HEK293 (cell line): ENCODE measurements at regions not wholly inside any gene's neighbourhood (a gene's known extent, or its start where the extent isn't known, plus 50 kb on each side); places are given as distances from the start of the nearest gene placed in this dataset.

ENCODE experiments used
- CTCF ChIA-PET: fragments of 350-600 bp; formaldehyde crosslinking; extraction: SDS; loops from one replicate; lab custom pipeline; 2021; ENCODE audit warnings: antibody characterized with exemption; lab: Yijun Ruan, JAX
- POLR2A ChIA-PET: fragments of 300-600 bp; formaldehyde crosslinking; extraction: SDS; loops from one replicate; lab custom pipeline; 2020; ENCODE audit warnings: antibody characterized with exemption, inconsistent platforms; lab: Yijun Ruan, JAX
- H3K27ac ChIP-seq: fragments of 200-500 bp; sonication (Bioruptor generic); 2 replicates; pipeline ENCODE4 v1.5.1; 2014; ENCODE audit warnings: low read depth, low read length, control low read depth, inconsistent platforms; ENCODE audit errors: extremely low read depth
- H3K36me3 ChIP-seq, 2 experiments: fragments of 200-500 bp in 1 of 2; sonication (Bioruptor generic) in 1 of 2; 1 replicate in 1 of 2; 2 replicates in 1 of 2; pipeline ENCODE4 v1.5.1; 2014 to 2017; ENCODE audit warnings: inconsistent platforms in 2 of 2, low read length in 2 of 2; ENCODE audit not compliant: control insufficient read depth in 2 of 2, insufficient read depth in 1 of 2
- H3K4me1 ChIP-seq: fragments of 200-500 bp; sonication (Bioruptor generic); 2 replicates; pipeline ENCODE4 v1.5.1; 2014; ENCODE audit warnings: mild to moderate bottlenecking, low read length, inconsistent platforms; ENCODE audit not compliant: control insufficient read depth, insufficient read depth
- H3K4me3 ChIP-seq: 2 replicates; pipeline ENCODE4 v1.5.1; 2011; ENCODE audit warnings: low read depth, mild to moderate bottlenecking, control low read depth, low read length, moderate library complexity
- H3K9me3 ChIP-seq: fragments of 200-500 bp; sonication (Bioruptor generic); 2 replicates; pipeline ENCODE4 v1.5.1; 2014; ENCODE audit warnings: low read depth, low read length, inconsistent platforms; ENCODE audit not compliant: control insufficient read depth, insufficient read depth
- BCL6B ChIP-seq: fragments of 450-650 bp; formaldehyde crosslinking; IDR thresholded peaks from 2 replicates; pipeline ENCODE4 v1.5.1; 2017; ENCODE audit warnings: missing biosample characterization, missing genetic modification characterization
- EGR2 ChIP-seq: fragments of 450-650 bp; formaldehyde crosslinking; IDR thresholded peaks from 2 replicates; pipeline ENCODE4 v1.5.1; 2016; ENCODE audit warnings: low read depth, missing biosample characterization, missing genetic modification characterization
- FEZF1 ChIP-seq: fragments of 450-650 bp; formaldehyde crosslinking; IDR thresholded peaks from 2 replicates; pipeline ENCODE4 v1.5.1; 2016; ENCODE audit warnings: missing biosample characterization, missing genetic modification characterization
- HOXA7 ChIP-seq: sonication (generic); formaldehyde crosslinking; IDR thresholded peaks from 2 replicates; pipeline ENCODE4 v1.8.1; 2022; ENCODE audit warnings: missing genetic modification reagents, borderline replicate concordance
- MYNN ChIP-seq: fragments of 450-650 bp; formaldehyde crosslinking; IDR thresholded peaks from 2 replicates; pipeline ENCODE4 v1.5.1; 2016; ENCODE audit warnings: missing biosample characterization, missing genetic modification characterization, borderline replicate concordance
- SCRT2 ChIP-seq: fragments of 450-650 bp; formaldehyde crosslinking; IDR thresholded peaks from 2 replicates; pipeline ENCODE4 v1.5.1; 2016; ENCODE audit warnings: missing biosample characterization, missing genetic modification characterization
- SP7 ChIP-seq: fragments of 450-650 bp; formaldehyde crosslinking; IDR thresholded peaks from 2 replicates; pipeline ENCODE4 v1.5.1; 2016; ENCODE audit warnings: missing biosample characterization, missing genetic modification characterization
- ZBTB44 ChIP-seq: fragments of 450-650 bp; IDR thresholded peaks from 2 replicates; pipeline ENCODE4 v1.5.1; 2018; ENCODE audit warnings: missing biosample characterization, mild to moderate bottlenecking, missing genetic modification characterization
- ZIC2 ChIP-seq: fragments of 450-650 bp; formaldehyde crosslinking; IDR thresholded peaks from 2 replicates; pipeline ENCODE4 v1.5.1; 2016; ENCODE audit warnings: missing biosample characterization, missing genetic modification characterization
- ZNF114 ChIP-seq: fragments of 450-650 bp; formaldehyde crosslinking; IDR thresholded peaks from 2 replicates; pipeline ENCODE4 v1.5.0; 2017; ENCODE audit warnings: missing biosample characterization, missing genetic modification characterization
- ZNF121 ChIP-seq: fragments of 450-650 bp; formaldehyde crosslinking; IDR thresholded peaks from 2 replicates; pipeline ENCODE4 v1.5.1; 2016; ENCODE audit warnings: missing biosample characterization, missing genetic modification characterization
- ZNF138 ChIP-seq: fragments of 450-650 bp; formaldehyde crosslinking; IDR thresholded peaks from 2 replicates; pipeline ENCODE4 v1.5.1; 2016; ENCODE audit warnings: missing biosample characterization, missing genetic modification characterization, borderline replicate concordance
- ZNF184 ChIP-seq: fragments of 450-650 bp; IDR thresholded peaks from 2 replicates; pipeline ENCODE4 v1.5.1; 2018; ENCODE audit warnings: missing biosample characterization, mild to moderate bottlenecking, missing genetic modification characterization
- ZNF202 ChIP-seq: fragments of 450-650 bp; formaldehyde crosslinking; IDR thresholded peaks from 2 replicates; pipeline ENCODE4 v1.5.1; 2016; ENCODE audit warnings: missing biosample characterization, missing genetic modification characterization, borderline replicate concordance
- ZNF221 ChIP-seq: fragments of 450-650 bp; formaldehyde crosslinking; IDR thresholded peaks from 2 replicates; pipeline ENCODE4 v1.5.1; 2017; ENCODE audit warnings: missing biosample characterization, missing genetic modification characterization, borderline replicate concordance
- ZNF24 ChIP-seq: fragments of 450-650 bp; formaldehyde crosslinking; IDR thresholded peaks from 2 replicates; pipeline ENCODE4 v1.5.1; 2016; ENCODE audit warnings: missing biosample characterization, missing genetic modification characterization
- ZNF350 ChIP-seq: fragments of 450-650 bp; formaldehyde crosslinking; IDR thresholded peaks from 2 replicates; pipeline ENCODE4 v1.5.0; 2017; ENCODE audit warnings: missing biosample characterization, mild to moderate bottlenecking, missing genetic modification characterization
- ZNF426 ChIP-seq: fragments of 450-650 bp; formaldehyde crosslinking; IDR thresholded peaks from 2 replicates; pipeline ENCODE4 v1.5.1; 2017; ENCODE audit warnings: missing biosample characterization, missing genetic modification characterization, mild to moderate bottlenecking, inconsistent platforms, moderate library complexity
- ZNF544 ChIP-seq: fragments of 450-650 bp; formaldehyde crosslinking; IDR thresholded peaks from 2 replicates; pipeline ENCODE4 v1.5.0; 2017; ENCODE audit warnings: missing biosample characterization, missing genetic modification characterization
- ZNF623 ChIP-seq: fragments of 450-650 bp; formaldehyde crosslinking; IDR thresholded peaks from 2 replicates; pipeline ENCODE4 v1.5.1; 2016; ENCODE audit warnings: missing biosample characterization, missing genetic modification characterization
- ZNF626 ChIP-seq: fragments of 450-650 bp; sonication (Bioruptor Pico); formaldehyde crosslinking; IDR thresholded peaks from 2 replicates; pipeline ENCODE4 v1.5.1; 2018; ENCODE audit warnings: missing biosample characterization, missing genetic modification characterization, inconsistent platforms
- ZNF654 ChIP-seq: fragments of 450-650 bp; formaldehyde crosslinking; IDR thresholded peaks from 2 replicates; pipeline ENCODE4 v1.5.1; 2016; ENCODE audit warnings: low read depth, missing biosample characterization, missing genetic modification characterization
- ZNF830 ChIP-seq: fragments of 450-650 bp; IDR thresholded peaks from 2 replicates; pipeline ENCODE4 v1.5.0; 2018; ENCODE audit warnings: missing biosample characterization, missing genetic modification characterization, low read depth, mild to moderate bottlenecking, moderate library complexity
- TF ChIP-seq, protein P1 (sequence below): fragments of 450-650 bp; formaldehyde crosslinking; IDR thresholded peaks from 2 replicates; pipeline ENCODE4 v1.5.1; 2016; ENCODE audit warnings: missing biosample characterization, missing genetic modification characterization, low read depth
- TF ChIP-seq, protein P2 (sequence below): fragments of 450-650 bp; formaldehyde crosslinking; optimal IDR thresholded peaks from 2 replicates; pipeline ENCODE3; 2016; ENCODE audit warnings: missing biosample characterization, mild to moderate bottlenecking, missing genetic modification characterization
- TF ChIP-seq, protein P3 (sequence below): fragments of 450-650 bp; formaldehyde crosslinking; IDR thresholded peaks from 2 replicates; pipeline ENCODE4 v1.5.1; 2016; ENCODE audit warnings: missing biosample characterization, missing genetic modification characterization

DNA sequence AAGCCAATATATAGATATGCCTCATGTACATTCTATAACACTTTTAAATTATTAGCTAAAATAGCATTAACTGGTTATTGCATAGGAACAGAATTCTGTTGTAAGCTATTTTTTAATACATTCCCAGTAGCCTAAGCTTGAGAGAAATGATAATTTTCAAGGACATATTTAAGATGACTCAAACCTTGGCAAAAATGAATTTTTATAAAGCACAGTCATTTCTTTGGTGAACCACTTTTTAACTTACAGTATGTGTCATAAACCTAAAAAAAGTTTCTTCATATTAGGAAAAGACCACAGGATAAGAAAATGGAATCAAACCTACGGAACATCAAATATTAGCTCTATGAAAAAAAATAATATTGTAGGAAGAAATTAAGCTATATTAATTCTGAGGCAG, 986.3 kb downstream of the STIM2 start (continued):
- TF ChIP-seq ZNF350 (tag by site-specific recombination) = no peak
- no peak for TF ChIP-seq ZNF623 (tag by site-specific recombination)
- TF ChIP-seq EGR2 (tag by site-specific recombination) = no peak
- TF ChIP-seq, protein P1, sequence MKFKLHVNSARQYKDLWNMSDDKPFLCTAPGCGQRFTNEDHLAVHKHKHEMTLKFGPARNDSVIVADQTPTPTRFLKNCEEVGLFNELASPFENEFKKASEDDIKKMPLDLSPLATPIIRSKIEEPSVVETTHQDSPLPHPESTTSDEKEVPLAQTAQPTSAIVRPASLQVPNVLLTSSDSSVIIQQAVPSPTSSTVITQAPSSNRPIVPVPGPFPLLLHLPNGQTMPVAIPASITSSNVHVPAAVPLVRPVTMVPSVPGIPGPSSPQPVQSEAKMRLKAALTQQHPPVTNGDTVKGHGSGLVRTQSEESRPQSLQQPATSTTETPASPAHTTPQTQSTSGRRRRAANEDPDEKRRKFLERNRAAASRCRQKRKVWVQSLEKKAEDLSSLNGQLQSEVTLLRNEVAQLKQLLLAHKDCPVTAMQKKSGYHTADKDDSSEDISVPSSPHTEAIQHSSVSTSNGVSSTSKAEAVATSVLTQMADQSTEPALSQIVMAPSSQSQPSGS (tag by site-specific recombination) = no peak
- TF ChIP-seq ZNF544 (tag by site-specific recombination) = no peak
- TF ChIP-seq MYNN (tag by site-specific recombination) = no peak
- TF ChIP-seq, all 188 proteins: peak for 0

DNA sequence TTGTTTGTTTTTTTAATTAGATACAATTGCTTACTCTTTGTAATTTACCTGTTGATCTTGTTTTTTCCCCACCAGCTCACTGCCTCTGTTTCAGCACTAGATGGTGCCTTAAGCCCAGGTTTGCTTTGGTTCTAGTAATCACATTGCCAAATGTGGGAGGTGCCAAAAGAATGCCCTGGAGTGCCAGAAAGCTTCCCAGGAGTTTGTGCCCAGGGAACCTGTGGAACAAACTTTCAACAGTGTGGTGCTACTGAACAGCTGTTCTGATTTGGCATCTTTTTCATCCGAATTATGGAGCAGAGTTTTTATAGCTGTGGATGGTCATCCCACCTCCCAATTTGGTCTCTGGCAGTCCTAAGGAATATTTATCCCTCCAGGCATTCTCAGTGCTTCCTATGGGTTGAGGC, 1000.7 kb downstream of the STIM2 start:
- ChIA-PET POLR2A (no interaction called here), CTCF (interaction anchor here (0.6 to 1.0 kb wide), 2 partner anchors 14 to 175 kb away, joined by 4 read pairs; no protein-coding TSS in a partner anchor)
- H3K4me1 ChIP-seq = no peaks in the 10 kb centered on the region
- no peak overlapping the region for H3K27ac ChIP-seq
- H3K36me3 ChIP-seq = no peaks in the 10 kb centered on the region
- no peak overlapping the region for H3K4me3 ChIP-seq
- peak; percentile 35; the same call in 1 of the 2 replicates for TF ChIP-seq SCRT2 (tag by site-specific recombination)
- no peak for TF ChIP-seq ZNF121 (tag by site-specific recombination)
- TF ChIP-seq ZNF654 (tag by site-specific recombination) = peak; percentile 17; the same call in 1 of the 2 replicates
- H3K9me3 ChIP-seq = no peaks in the 10 kb centered on the region

DNA sequence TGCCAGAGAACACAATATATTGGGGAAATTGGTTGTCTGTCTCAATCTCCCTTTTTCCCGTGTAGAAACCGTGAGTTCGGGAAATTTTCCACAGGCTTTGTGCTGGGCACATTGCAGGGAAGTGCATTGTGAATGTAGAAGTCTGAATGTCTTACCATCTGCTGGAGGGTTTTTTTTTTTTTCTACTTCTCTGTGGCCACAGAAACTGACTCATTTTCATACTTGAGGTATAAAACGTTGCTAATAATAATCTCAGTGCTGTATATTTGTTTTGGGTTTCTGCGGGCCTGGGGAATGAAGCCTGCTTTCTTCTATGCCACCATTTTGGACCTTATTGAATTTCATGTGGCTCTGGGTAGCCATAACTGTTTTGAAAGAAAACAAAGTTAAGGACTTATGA, 1001.2 kb downstream of the STIM2 start:
- no peaks in the 10 kb centered on the region for H3K4me1 ChIP-seq
- CTCF ChIA-PET = interaction anchor here (0.6 to 1.0 kb wide), 2 partner anchors 14 to 175 kb away, joined by 4 read pairs; no protein-coding TSS in a partner anchor

GRCh38 chr4:27873596-27873995, 1013.0 kb downstream of the STIM2 start:
- POLR2A ChIA-PET = no interaction called here
- CTCF ChIA-PET = no interaction called here
- Histone ChIP-seq H3K27ac (no peak overlapping the region), H3K9me3 (no peaks in the 10 kb centered on the region), H3K4me1 (no peaks in the 10 kb centered on the region), H3K36me3 (no peaks in the 10 kb centered on the region), H3K4me3 (no peak overlapping the region)
- TF ChIP-seq FEZF1 (tag by site-specific recombination) (no peak), ZNF830 (no peak), BCL6B (no peak), ZIC2 (tag by site-specific recombination) (no peak), ZNF114 (tag by site-specific recombination) (no peak), ZBTB44 (tag by site-specific recombination) (no peak), ZNF138 (no peak), SP7 (no peak), ZNF221 (no peak), ZNF202 (tag by site-specific recombination) (no peak), ZNF426 (tag by site-specific recombination) (no peak), HOXA7 (CRISPR knock-in tag) (no peak), ZNF24 (no peak), ZNF184 (tag by site-specific recombination) (no peak)

More for the DNA sequence above, 1001.2 kb downstream of the STIM2 start:
- Histone ChIP-seq H3K36me3 (no peaks in the 10 kb centered on the region), H3K27ac (no peak overlapping the region)
- POLR2A ChIA-PET = no interaction called here
- TF ChIP-seq, protein P2, sequence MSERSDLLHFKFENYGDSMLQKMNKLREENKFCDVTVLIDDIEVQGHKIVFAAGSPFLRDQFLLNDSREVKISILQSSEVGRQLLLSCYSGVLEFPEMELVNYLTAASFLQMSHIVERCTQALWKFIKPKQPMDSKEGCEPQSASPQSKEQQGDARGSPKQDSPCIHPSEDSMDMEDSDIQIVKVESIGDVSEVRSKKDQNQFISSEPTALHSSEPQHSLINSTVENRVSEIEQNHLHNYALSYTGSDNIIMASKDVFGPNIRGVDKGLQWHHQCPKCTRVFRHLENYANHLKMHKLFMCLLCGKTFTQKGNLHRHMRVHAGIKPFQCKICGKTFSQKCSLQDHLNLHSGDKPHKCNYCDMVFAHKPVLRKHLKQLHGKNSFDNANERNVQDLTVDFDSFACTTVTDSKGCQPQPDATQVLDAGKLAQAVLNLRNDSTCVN = no peak
- no peak for TF ChIP-seq ZNF626
- TF ChIP-seq, protein P3, sequence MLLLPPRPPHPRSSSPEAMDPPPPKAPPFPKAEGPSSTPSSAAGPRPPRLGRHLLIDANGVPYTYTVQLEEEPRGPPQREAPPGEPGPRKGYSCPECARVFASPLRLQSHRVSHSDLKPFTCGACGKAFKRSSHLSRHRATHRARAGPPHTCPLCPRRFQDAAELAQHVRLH = no peak
- TF ChIP-seq, all 188 proteins: peak for 0
- Histone ChIP-seq H3K4me3 (no peak overlapping the region), H3K9me3 (no peaks in the 10 kb centered on the region)
